H1 (cell line): ENCODE measurements at regions not wholly inside any gene's neighbourhood (a gene's known extent, or its start where the extent isn't known, plus 50 kb on each side); places are given as distances from the start of the nearest gene placed in this dataset.

ENCODE experiments used
- CTCF ChIA-PET: fragments of 300-600 bp; sonication (Branson Sonifier 250); formaldehyde crosslinking; loops from one replicate; lab custom pipeline; 2021; ENCODE audit not compliant: partially characterized antibody; lab: Charles Lee
- POLR2A ChIA-PET: fragments of 300-600 bp; sonication (Branson Sonifier 250); formaldehyde crosslinking; loops from one replicate; lab custom pipeline; 2021; ENCODE audit warnings: inconsistent platforms; ENCODE audit not compliant: partially characterized antibody; lab: Charles Lee
- DNase-seq, 2 experiments: peaks; one replicate each; pipeline versions ENCODE4 v3.0.0 to v3.0.0-alpha.2; 2010 to 2022; ENCODE audit warnings: low spot score in 2 of 2, low read depth in 1 of 2, mixed read lengths in 1 of 2
- FAIRE-seq: peaks from 2 replicates; lab custom pipeline; 2011; peaks lifted over from hg19 to GRCh38; lab: Jason Lieb, UNC
- H2AFZ ChIP-seq: 2 replicates; pipeline ENCODE4 v1.8.1; 2012; ENCODE audit warnings: low read length, inconsistent platforms
- H2AK5ac ChIP-seq: 2 replicates; pipeline ENCODE4 v1.6.1; 2013; ENCODE audit warnings: low read depth, low read length
- H2BK120ac ChIP-seq: replicated peaks from 2 replicates; pipeline ENCODE3; 2013; ENCODE audit warnings: low read depth, low read length, inconsistent platforms
- H2BK12ac ChIP-seq: 2 replicates; pipeline ENCODE4 v1.6.1; 2013; ENCODE audit warnings: low read depth, low read length
- H2BK15ac ChIP-seq: 2 replicates; pipeline ENCODE4 v1.6.1; 2013; ENCODE audit warnings: low read length
- H2BK20ac ChIP-seq: 2 replicates; pipeline ENCODE4 v1.6.1; 2013; ENCODE audit warnings: low read length
- H2BK5ac ChIP-seq: 2 replicates; pipeline ENCODE4 v1.6.1; 2013; ENCODE audit warnings: low read depth, low read length
- H3K14ac ChIP-seq: 2 replicates; pipeline ENCODE4 v1.6.1; 2013; ENCODE audit warnings: inconsistent platforms; ENCODE audit not compliant: insufficient read length
- H3K18ac ChIP-seq: 2 replicates; pipeline ENCODE4 v1.6.1; 2013; ENCODE audit warnings: low read length; ENCODE audit errors: extremely low read depth
- H3K23ac ChIP-seq: 2 replicates; pipeline ENCODE4 v1.6.1; 2013; ENCODE audit warnings: inconsistent platforms; ENCODE audit not compliant: insufficient read length
- H3K23me2 ChIP-seq: 2 replicates; pipeline ENCODE4 v1.6.1; 2013; ENCODE audit warnings: low read depth, low read length
- H3K27ac ChIP-seq: 2 replicates; pipeline ENCODE4 v1.6.1; 2011; ENCODE audit warnings: low read depth, low read length, inconsistent platforms
- H3K27me3 ChIP-seq, 4 experiments: replicated peaks in 1 of 4; 1 replicate in 1 of 4; 2 replicates in 3 of 4; pipeline versions ENCODE4 v1.6.1 to v1.8.1; 2011 to 2013; ENCODE audit warnings: low read length in 3 of 4, mild to moderate bottlenecking in 3 of 4, inconsistent platforms in 2 of 4, mixed read lengths in 2 of 4, moderate library complexity in 1 of 4; ENCODE audit not compliant: control insufficient read depth in 3 of 4, insufficient read depth in 3 of 4; ENCODE audit errors: extremely low read depth in 1 of 4
- H3K36me3 ChIP-seq, 4 experiments: 2 replicates each; pipeline versions ENCODE4 v1.6.1 to v1.8.1; 2011 to 2013; ENCODE audit warnings: mild to moderate bottlenecking in 4 of 4, low read length in 3 of 4, moderate library complexity in 2 of 4, control low read depth in 1 of 4, inconsistent platforms in 1 of 4; ENCODE audit not compliant: insufficient read depth in 4 of 4, control insufficient read depth in 2 of 4
- H3K4ac ChIP-seq: replicated peaks from 2 replicates; pipeline ENCODE3; 2013; ENCODE audit warnings: low read length, low read depth, mixed read lengths, inconsistent platforms; ENCODE audit not compliant: insufficient read length
- H3K4me1 ChIP-seq, 4 experiments: replicated peaks in 1 of 4; 1 replicate in 1 of 4; 2 replicates in 3 of 4; pipeline versions ENCODE4 v1.6.1 to v1.8.1; 2011 to 2013; ENCODE audit warnings: low read length in 3 of 4, inconsistent platforms in 2 of 4, mixed read lengths in 1 of 4; ENCODE audit not compliant: insufficient read depth in 4 of 4, control insufficient read depth in 3 of 4
- H3K4me2 ChIP-seq, 2 experiments: 2 replicates each; pipeline versions ENCODE4 v1.6.1 to v1.8.1; 2011 to 2013; ENCODE audit warnings: low read depth in 2 of 2, low read length in 2 of 2, control low read depth in 1 of 2, inconsistent platforms in 1 of 2, mild to moderate bottlenecking in 1 of 2; ENCODE audit not compliant: insufficient read depth in 1 of 2
- H3K4me3 ChIP-seq, 4 experiments: fragments of 200-600, 300-600 bp in 1 of 4; sonication (generic), shearing (Covaris generic), sonication (Bioruptor Twin) in 1 of 4; 2 replicates each; pipeline versions ENCODE4 v1.5.1 to v1.8.1; 2011 to 2016; ENCODE audit warnings: low read length in 4 of 4, low read depth in 3 of 4, control low read depth in 2 of 4, inconsistent platforms in 2 of 4, mild to moderate bottlenecking in 2 of 4, mixed read lengths in 1 of 4, moderate library complexity in 1 of 4; ENCODE audit not compliant: insufficient read depth in 2 of 4; ENCODE audit errors: extremely low read depth in 1 of 4
- H3K56ac ChIP-seq: replicated peaks from 2 replicates; pipeline ENCODE3; 2013; ENCODE audit warnings: low read depth, mild to moderate bottlenecking, mixed read lengths, low read length, inconsistent platforms; ENCODE audit not compliant: insufficient read length
- H3K79me1 ChIP-seq: 2 replicates; pipeline ENCODE4 v1.6.1; 2013; ENCODE audit warnings: low read depth, low read length, control low read depth
- H3K79me2 ChIP-seq, 2 experiments: 2 replicates each; pipeline versions ENCODE4 v1.6.1 to v1.8.1; 2012 to 2013; ENCODE audit warnings: low read length in 2 of 2, mild to moderate bottlenecking in 2 of 2, inconsistent platforms in 1 of 2; ENCODE audit not compliant: insufficient read depth in 2 of 2, control insufficient read depth in 1 of 2
- H3K9ac ChIP-seq, 4 experiments: replicated peaks in 1 of 4; 1 replicate in 1 of 4; 2 replicates in 3 of 4; pipeline versions ENCODE4 v1.6.1 to v1.8.1; 2011 to 2013; ENCODE audit warnings: low read depth in 3 of 4, low read length in 3 of 4, control low read depth in 2 of 4, mild to moderate bottlenecking in 2 of 4, moderate library complexity in 2 of 4, inconsistent platforms in 1 of 4; ENCODE audit errors: extremely low read depth in 1 of 4
- H3K9me3 ChIP-seq, 2 experiments: 2 replicates each; pipeline versions ENCODE4 v1.6.1 to v1.8.1; 2012 to 2013; ENCODE audit warnings: mild to moderate bottlenecking in 2 of 2, moderate library complexity in 2 of 2, control low read depth in 1 of 2, inconsistent platforms in 1 of 2, low read depth in 1 of 2, low read length in 1 of 2, mixed read lengths in 1 of 2; ENCODE audit not compliant: insufficient read depth in 2 of 2
- H4K20me1 ChIP-seq, 2 experiments: replicated peaks in 1 of 2; 2 replicates each; pipeline versions ENCODE3 to v1.8.1; 2011 to 2013; ENCODE audit warnings: inconsistent platforms in 2 of 2, low read length in 2 of 2, mild to moderate bottlenecking in 1 of 2; ENCODE audit not compliant: insufficient read depth in 2 of 2, control insufficient read depth in 1 of 2
- H4K5ac ChIP-seq: 2 replicates; pipeline ENCODE4 v1.6.1; 2013; ENCODE audit warnings: low read length, low read depth, mixed read lengths, inconsistent platforms; ENCODE audit not compliant: insufficient read length
- H4K8ac ChIP-seq: 2 replicates; pipeline ENCODE4 v1.8.0; 2013; ENCODE audit warnings: mild to moderate bottlenecking, moderate library complexity, low read length, inconsistent platforms; ENCODE audit not compliant: insufficient read depth; ENCODE audit errors: extremely low read depth
- H4K91ac ChIP-seq: replicated peaks from 2 replicates; pipeline ENCODE3; 2013; ENCODE audit warnings: low read length, mixed read lengths, inconsistent platforms; ENCODE audit not compliant: insufficient read length
- CREB1 ChIP-seq: IDR thresholded peaks from 2 replicates; pipeline ENCODE4 v1.6.1; 2012; ENCODE audit warnings: inconsistent platforms
- EP300 ChIP-seq, 2 experiments: IDR thresholded peaks; 1 replicate in 1 of 2; 2 replicates in 1 of 2; pipeline ENCODE4 v1.6.1; 2011 to 2012; ENCODE audit warnings: low read depth in 2 of 2, low read length in 2 of 2, mild to moderate bottlenecking in 2 of 2, borderline replicate concordance in 1 of 2, inconsistent platforms in 1 of 2, moderate library complexity in 1 of 2
- WGBS, 2 experiments: shearing (Covaris generic) in 1 of 2; methylation state at CpG; one replicate each; pipeline versions ENCODE4 v1.1.6 to v1.1.7; 2013 to 2015; ENCODE audit warnings: low lambda C conversion rate in 2 of 2, mixed read lengths in 2 of 2, inconsistent platforms in 1 of 2, low coverage in 1 of 2, missing lambda C conversion rate in 1 of 2; ENCODE audit not compliant: insufficient replicate concordance in 2 of 2, insufficient coverage in 1 of 2, insufficient read length in 1 of 2; ENCODE audit errors: extremely low coverage in 1 of 2, missing lambda C conversion rate in 1 of 2; 5-methylcytosine and 5-hydroxymethylcytosine counted together

DNA sequence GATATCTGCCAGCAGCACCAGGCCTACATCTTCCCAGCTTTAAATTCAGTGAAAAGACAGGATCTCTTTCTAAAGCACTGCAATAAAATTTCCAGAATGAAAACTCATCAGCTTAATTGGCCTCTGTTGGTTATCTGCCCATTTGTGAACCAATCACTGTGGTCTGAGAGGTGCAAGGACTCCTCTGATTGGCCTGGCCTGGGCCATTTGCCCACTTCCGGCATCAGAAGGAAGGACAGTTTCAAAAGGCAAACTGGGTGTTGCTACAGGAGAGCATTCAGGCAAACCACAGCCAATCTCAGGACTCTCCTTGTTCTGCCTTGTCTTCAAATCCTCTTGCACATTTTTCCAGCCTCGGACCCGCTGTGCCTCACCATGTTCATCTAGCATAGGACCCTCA is 163.9 kb upstream of the CCDC150 start:
- H3K36me3 ChIP-seq, result no peaks in the 10 kb centered on the region
- no peak for TF ChIP-seq CREB1
- no peak for TF ChIP-seq EP300 (IDR thresholded peaks at IDR 0.05; ENCODE audit: borderline replicate concordance in 1 of 2, low read depth in 2 of 2, low read length in 2 of 2)
- no peak overlapping the region for H3K23ac ChIP-seq
- no peak overlapping the region for H2BK15ac ChIP-seq
- H3K23me2 ChIP-seq, result no peaks in the 10 kb centered on the region
- H2AFZ ChIP-seq, result no peak overlapping the region
- H2BK120ac ChIP-seq, result no peak overlapping the region
- H3K27ac ChIP-seq, result no peak overlapping the region
- H3K56ac ChIP-seq, result no peak overlapping the region
- H3K4me2 ChIP-seq, result no peak overlapping the region
- H3K27me3 ChIP-seq, result no peaks in the 10 kb centered on the region
- WGBS, 2 experiments, result 87% methylated on average over 3 of the region's 3 CpGs; no CpG with 5 or more reads in 1 of the 2 experiments
- H2BK20ac ChIP-seq, result no peak overlapping the region
- no peak overlapping the region for H2BK5ac ChIP-seq
- H3K79me2 ChIP-seq, result no peaks in the 10 kb centered on the region
- no peaks in the 10 kb centered on the region; the same call in 1 of the 2 replicates for H3K79me1 ChIP-seq
- H4K20me1 ChIP-seq, result no peaks in the 10 kb centered on the region
- DNase-seq (no peak), FAIRE-seq (no peak)
- H4K91ac ChIP-seq, result no peak overlapping the region
- H3K14ac ChIP-seq, result no peak overlapping the region
- CTCF ChIA-PET, result no interaction called here
- H3K9ac ChIP-seq, result no peak overlapping the region
- no peak overlapping the region for H2AK5ac ChIP-seq
- H4K8ac ChIP-seq, result no peak overlapping the region
- H3K4me3 ChIP-seq, result no peak overlapping the region
- no peaks in the 10 kb centered on the region for H3K4me1 ChIP-seq
- H3K4ac ChIP-seq, result no peak overlapping the region
- POLR2A ChIA-PET, result no interaction called here
- H3K9me3 ChIP-seq, result no peaks in the 10 kb centered on the region
- no peak overlapping the region for H2BK12ac ChIP-seq
- H4K5ac ChIP-seq, result no peak overlapping the region
- no peak overlapping the region for H3K18ac ChIP-seq
